D721Med (cell line): ENCODE measurements at regions not wholly inside any gene's neighbourhood (a gene's known extent, or its start where the extent isn't known, plus 50 kb on each side); places are given as distances from the start of the nearest gene placed in this dataset.

ENCODE experiments used
- DNase-seq: peaks from one replicate; pipeline ENCODE4 v3.0.0; 2011; ENCODE audit warnings: low spot score; ENCODE audit not compliant: insufficient read length
- FAIRE-seq: peaks from 2 replicates; lab custom pipeline; 2011; peaks lifted over from hg19 to GRCh38; lab: Jason Lieb, UNC
- TF ChIP-seq, protein P1 (sequence below): IDR thresholded peaks from 2 replicates; pipeline ENCODE4 v1.5.1; 2012; ENCODE audit warnings: mild to moderate bottlenecking, control low read depth; ENCODE audit not compliant: insufficient read depth; ENCODE audit errors: missing control alignments

DNA sequence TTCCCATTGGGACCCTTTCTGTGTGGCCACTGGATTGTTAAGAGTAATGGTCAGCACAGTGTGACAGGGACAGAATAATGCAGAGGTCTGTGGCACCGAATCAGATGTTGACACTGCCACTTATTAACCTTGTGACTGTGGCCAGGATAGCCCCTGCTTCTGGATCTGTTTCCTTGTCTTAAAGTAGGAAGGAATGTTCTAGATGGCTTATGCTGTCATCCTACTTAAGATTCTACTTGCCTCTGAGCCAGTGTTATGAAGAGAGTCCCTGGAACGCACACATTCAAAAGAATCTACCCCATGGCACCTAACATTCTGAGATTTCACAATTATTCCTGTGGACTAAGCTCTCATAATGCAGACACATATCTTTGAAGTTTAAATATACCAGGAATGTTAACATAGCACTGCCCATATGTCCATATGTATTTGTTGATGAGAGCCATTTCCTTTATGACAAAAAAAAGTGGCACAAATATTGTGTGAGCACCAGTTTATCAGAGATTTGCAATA is 612.7 kb downstream of the TLR4 start:
- DNase-seq, result no peak
- no peak for FAIRE-seq
- TF ChIP-seq, protein P1, sequence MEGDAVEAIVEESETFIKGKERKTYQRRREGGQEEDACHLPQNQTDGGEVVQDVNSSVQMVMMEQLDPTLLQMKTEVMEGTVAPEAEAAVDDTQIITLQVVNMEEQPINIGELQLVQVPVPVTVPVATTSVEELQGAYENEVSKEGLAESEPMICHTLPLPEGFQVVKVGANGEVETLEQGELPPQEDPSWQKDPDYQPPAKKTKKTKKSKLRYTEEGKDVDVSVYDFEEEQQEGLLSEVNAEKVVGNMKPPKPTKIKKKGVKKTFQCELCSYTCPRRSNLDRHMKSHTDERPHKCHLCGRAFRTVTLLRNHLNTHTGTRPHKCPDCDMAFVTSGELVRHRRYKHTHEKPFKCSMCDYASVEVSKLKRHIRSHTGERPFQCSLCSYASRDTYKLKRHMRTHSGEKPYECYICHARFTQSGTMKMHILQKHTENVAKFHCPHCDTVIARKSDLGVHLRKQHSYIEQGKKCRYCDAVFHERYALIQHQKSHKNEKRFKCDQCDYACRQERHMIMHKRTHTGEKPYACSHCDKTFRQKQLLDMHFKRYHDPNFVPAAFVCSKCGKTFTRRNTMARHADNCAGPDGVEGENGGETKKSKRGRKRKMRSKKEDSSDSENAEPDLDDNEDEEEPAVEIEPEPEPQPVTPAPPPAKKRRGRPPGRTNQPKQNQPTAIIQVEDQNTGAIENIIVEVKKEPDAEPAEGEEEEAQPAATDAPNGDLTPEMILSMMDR, result no peak

DNA sequence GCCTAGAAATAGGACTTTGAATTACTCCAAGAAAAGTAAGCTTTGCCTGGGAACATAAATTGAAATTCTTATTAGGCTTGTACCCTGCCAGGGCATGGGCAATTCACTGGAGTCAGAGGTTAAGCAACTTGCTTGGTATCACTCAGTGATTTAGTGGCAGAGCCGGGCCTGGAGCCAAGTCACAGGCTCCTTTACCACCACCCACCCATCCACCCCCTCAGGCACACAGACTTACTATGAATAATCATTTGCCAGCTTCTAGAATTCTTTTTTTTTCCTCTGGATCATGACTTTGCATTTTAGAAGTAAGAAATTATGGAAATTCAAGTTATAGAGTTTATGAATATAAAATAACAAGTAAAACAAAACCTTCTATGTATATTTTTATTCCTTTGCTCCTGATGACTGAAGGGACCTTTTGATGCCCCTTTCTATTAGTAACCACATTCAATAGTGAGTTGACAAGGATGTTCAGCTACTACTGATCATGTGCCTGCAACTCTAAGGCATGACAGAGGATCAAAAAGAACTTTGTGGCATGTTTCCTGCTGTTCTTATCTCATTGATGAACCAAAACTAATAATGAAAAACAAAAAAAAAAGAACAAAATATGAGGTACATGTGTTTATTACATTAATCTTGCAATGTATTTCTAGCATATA is 614.7 kb downstream of the TLR4 start:
- TF ChIP-seq, protein P1, result no peak
- DNase-seq, result no peak
- no peak for FAIRE-seq

- TF ChIP-seq, protein P1, result no peak
- no peak for FAIRE-seq
- DNase-seq, result no peak
These were observed 617.6 kb downstream of the TLR4 start for GRCh38 chr9:118321788-118322187.

DNA sequence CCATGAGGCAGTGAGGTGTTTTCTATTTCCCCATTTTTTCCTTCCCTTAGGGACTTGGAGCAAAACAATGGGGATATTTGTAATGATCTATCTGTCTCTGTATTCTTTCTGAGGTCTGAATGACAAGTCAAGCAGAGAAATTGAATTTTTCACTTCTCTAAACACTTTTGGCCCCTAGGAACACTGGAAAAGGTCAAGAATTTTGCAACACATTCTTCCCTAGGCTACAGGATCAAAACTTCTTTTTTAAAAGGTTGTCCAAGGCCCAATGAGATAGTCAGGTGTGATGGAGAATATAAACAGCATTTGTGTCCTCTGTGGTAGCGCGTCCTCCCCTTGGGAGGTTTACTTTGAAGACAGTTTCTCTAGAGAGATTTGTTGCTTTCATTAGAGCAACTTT is 620.5 kb downstream of the TLR4 start:
- DNase-seq, result no peak
- TF ChIP-seq, protein P1, result no peak
- FAIRE-seq, result no peak

DNA sequence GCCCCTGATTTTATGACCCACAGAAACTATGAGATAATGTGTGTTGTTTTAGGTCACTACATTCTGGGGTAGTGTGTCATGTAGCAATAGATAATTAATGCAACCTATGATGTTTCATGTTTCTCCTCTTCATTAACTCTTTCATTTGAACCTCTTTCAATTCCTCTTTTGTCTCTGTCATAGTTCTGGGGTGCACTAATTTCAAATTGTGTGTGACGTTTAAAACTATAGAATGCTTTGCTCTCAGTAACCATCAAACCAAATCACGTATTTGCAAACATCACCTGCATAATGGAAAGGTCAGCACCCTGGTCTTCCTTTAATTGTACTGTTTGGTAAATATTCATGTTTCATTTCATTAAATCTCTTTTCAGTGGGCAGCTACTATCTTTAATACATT is 621.6 kb downstream of the TLR4 start:
- TF ChIP-seq, protein P1, result no peak
- no peak for FAIRE-seq

DNA sequence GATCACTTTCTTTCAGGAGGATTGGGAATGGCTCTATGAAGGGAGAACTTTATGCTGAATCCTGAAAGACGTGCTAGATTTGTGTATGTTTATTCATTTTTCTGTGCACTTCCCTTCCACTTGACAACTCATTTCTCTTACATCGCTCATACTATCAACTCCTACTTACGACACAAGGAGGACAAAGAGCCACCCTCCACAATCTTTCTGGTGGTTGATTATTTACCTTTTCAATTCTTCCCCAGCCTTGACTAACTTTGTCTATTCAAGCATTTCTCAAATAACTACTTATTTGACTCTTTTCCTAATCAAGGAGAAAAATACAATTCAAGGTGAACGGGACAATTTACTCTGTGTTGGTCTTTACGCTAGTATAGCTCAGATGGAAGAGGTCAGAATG is 622.1 kb downstream of the TLR4 start:
- TF ChIP-seq, protein P1, result no peak
- FAIRE-seq (no peak), DNase-seq (no peak)

More for the DNA sequence above, 621.6 kb downstream of the TLR4 start:
- DNase-seq, result no peak
